ENCODE measurements at regions not wholly inside any gene's neighbourhood (a gene's known extent, or its start where the extent isn't known, plus 50 kb on each side); places are given as distances from the start of the nearest gene placed in this dataset.
"Not testable (repeated sequence)": the region's sequence is repeated elsewhere in the genome, so short reads cannot be mapped to it uniquely, and the experiment has no call there.

GRCh38 chr16:16586073-16586651, 207.2 kb downstream of the NPIPA7 start:
- TF ChIP-seq, protein P1, sequence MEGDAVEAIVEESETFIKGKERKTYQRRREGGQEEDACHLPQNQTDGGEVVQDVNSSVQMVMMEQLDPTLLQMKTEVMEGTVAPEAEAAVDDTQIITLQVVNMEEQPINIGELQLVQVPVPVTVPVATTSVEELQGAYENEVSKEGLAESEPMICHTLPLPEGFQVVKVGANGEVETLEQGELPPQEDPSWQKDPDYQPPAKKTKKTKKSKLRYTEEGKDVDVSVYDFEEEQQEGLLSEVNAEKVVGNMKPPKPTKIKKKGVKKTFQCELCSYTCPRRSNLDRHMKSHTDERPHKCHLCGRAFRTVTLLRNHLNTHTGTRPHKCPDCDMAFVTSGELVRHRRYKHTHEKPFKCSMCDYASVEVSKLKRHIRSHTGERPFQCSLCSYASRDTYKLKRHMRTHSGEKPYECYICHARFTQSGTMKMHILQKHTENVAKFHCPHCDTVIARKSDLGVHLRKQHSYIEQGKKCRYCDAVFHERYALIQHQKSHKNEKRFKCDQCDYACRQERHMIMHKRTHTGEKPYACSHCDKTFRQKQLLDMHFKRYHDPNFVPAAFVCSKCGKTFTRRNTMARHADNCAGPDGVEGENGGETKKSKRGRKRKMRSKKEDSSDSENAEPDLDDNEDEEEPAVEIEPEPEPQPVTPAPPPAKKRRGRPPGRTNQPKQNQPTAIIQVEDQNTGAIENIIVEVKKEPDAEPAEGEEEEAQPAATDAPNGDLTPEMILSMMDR (IDR thresholded peaks at IDR 0.05) = not testable (repeated sequence)
- not testable (repeated sequence) for TF ChIP-seq EP300 (IDR thresholded peaks at IDR 0.05; ENCODE audit: low read depth); POLR2AphosphoS5 (IDR thresholded peaks at IDR 0.05); POLR2A (IDR thresholded peaks at IDR 0.05)
